SKM-1 treated with dmso at 0.1 percent for 144 hours (cell line): ENCODE measurements at regions not wholly inside any gene's neighbourhood (a gene's known extent, or its start where the extent isn't known, plus 50 kb on each side); places are given as distances from the start of the nearest gene placed in this dataset.

Experiments
- DNase-seq: peaks from one replicate; lab custom pipeline; 2025; ENCODE audit not compliant: unreplicated experiment; lab: John Stamatoyannopoulos, UW

DNA sequence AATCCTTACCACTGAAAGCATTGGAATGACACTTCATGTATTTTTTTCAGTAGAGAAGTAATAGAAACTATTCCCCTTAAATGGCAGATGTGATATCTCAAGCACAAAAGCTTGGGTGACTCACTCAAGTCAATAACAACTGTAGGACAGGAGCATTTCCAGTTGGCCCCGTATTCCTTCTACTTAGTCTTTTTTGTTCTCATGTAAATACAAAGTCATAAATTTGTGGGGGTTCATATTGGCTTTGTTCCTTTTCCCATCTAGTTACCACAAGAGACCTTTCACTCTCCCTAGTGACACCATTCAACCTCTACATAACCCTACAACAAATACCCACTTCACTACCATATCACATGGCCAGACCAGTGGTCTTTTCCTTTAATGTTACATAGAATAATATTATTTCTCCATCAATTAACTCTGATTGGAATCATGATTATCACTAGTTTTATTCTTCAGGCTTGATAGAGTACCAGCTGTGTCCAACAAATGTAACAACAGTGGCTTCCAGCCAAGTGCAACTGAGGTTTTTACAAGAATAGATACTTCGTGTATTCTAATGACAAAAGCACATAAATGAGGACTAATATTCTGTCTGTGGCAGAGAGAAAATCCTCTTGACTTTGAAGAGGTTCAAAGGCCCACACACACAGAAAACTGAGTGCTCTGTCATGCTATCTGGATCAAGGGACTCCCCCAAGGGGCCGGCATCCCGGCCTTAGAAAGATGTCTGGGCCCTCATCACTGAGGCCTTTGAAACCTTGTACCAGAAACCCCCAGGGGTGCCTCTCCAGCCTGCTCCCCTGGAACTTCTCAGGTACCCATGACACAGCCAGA is 94.0 kb upstream of the THBS1 start:
- no peak for DNase-seq

DNA sequence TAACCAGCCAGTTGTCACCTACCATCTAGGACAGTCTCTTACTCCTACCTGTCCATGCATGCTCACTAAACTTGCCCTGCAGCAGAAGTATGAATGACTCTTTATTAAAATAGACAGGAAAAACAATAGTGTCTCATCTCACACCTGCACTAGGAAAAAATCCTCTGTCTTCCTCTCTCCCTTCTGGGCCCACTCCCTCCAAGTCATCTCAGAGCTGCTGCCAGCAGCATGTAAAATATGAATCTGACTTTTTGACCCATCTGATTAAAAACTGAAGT is 93.5 kb upstream of the THBS1 start:
- no peak for DNase-seq

DNA sequence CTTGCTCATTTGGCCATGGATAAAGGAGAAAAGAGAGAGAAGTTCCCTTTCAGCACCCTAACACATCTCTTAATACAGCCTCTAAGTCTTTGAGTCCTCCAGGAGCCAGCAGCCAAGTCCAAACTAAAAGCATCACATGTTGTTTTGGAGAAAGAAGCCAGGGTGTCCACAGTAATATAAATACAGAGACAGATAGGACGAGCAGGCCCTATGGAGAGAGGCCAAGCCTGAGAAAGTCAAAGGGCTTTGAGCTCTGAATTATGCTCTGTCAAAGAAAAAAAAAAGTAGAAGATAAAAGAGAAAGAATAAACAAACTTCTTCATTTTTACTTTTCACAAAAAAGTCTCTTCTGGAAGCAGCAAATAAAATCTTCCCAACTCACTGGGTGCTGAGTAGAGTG is 92.4 kb upstream of the THBS1 start:
- DNase-seq = no peak

DNA sequence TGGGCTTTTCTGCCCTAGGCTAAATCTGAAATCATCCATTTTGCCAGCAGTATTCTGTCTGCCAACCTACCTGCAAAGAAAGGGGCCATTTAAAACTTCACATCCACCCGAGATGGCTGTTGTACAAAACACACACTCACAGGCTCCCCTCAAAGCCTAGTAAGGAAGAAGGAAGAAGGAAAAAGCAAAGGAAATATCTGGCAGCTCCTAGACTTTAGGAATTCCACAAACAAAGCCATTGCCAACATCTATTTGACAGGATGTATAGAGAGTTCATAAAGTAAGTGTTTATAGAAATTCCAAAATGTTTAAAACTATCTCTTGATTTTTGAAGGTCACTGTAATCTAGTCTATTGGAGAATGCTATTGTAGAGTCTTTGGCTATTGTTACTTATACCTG is 91.9 kb upstream of the THBS1 start:
- DNase-seq = no peak

DNA sequence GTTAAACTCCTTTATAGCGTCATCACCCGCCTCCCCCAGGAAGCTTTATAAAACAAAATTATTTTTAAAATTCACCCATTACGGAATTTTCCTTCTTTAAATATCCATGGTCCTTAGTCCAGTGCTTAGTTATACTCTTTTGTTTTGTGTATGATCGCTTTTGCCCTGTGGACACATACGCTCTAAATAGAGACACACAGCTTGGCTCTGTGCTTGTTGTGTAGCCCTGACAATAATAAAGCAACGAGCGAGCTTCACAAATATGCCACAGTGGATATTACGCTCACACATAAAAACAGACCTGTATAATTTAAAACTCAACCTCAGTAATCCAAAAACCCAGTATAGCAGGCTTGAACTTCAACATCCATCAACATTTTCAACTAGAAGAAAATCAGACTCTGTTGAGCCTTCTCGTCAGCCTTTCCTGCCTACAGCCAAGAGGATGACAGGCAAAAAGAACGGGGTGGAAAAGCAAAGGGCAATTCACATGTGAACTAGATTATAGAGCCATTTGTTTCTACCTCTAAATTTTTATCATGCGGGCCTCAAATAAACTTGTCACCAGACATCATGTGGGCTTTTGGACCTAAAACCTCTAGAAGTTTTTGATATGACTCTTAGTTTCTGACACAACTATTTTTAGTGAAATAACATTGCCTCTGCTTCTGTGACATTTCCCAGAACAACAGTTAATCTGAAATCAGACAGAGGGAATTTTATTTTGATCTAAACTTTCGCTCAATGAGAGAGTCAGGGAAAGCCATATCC is 89.6 kb upstream of the THBS1 start:
- no peak for DNase-seq

DNA sequence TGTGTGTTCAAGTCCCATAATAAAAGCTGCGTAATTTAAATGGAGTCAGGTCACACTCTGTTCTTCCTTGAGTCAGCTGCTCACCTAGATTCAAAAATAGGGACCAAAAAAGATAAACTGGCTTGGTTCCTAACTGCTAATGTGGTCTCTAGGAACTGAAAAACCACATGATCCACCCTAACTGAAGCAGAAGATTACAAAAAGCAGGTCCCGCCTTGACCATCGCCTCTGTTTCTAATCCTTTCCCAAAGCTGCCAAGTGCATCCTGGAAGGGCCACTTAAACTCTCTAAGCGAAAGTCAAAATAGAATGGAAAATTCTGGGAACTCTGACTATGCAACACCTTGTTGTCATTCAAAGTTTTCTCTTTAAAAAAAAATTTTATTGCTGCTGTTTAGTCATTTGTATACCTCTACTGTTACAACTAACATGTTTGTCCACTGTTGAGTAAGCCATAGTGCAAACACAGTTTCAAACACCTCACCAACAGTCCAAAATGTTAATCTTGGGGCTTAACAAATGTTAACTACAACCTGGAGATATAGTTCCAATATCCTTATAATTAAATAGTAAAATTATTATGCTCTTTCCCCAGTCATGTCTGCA is 88.9 kb upstream of the THBS1 start:
- DNase-seq = no peak

DNA sequence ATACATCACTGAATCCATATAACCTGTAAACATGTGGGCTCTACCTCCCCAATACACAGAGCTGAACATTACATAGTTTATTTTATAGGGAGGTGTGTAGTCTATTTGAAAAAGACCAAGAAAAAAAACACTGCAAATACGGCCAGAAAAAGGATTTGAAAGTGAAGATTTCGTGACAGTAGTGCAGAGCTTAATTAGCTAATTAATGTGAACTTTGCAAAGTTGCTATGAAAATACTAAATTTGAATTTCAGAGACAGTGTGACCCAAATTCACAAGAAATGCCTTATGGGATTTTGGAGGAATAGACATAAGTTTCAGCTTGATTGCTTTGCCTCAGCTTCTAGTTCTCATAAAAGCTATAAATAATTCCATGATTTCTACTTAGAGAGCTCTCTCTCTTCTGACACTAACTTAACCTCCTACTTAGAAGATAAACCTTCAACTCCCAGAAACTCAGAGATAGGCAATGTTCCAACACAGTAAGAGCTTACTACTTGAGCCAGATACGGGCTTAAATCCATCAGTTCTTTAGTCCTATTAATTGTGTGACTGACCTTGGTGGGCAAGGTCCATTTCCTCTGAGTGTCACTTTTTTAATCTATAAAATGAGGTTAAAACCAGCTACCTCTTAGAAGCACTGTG is 87.3 kb upstream of the THBS1 start:
- no peak for DNase-seq

DNA sequence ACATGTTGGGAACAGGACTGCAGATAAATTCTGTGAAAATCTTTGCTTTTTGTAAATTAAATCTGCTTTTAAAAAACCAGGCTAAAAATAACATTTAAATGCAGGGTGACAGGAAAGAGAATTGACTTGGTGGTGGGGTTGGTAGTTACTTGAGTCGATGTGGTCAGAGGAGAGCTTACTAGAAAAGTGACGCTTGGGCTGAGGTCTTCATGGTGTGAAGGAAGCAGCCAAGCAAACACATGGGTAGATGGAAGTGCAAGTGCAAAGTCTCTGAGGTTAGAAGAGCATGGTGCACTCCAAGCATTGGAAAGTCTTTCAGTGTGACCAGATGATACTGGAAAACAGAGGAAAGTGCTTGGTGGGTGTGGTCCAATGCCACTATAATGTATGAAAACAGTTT is 86.4 kb upstream of the THBS1 start:
- no peak for DNase-seq

DNA sequence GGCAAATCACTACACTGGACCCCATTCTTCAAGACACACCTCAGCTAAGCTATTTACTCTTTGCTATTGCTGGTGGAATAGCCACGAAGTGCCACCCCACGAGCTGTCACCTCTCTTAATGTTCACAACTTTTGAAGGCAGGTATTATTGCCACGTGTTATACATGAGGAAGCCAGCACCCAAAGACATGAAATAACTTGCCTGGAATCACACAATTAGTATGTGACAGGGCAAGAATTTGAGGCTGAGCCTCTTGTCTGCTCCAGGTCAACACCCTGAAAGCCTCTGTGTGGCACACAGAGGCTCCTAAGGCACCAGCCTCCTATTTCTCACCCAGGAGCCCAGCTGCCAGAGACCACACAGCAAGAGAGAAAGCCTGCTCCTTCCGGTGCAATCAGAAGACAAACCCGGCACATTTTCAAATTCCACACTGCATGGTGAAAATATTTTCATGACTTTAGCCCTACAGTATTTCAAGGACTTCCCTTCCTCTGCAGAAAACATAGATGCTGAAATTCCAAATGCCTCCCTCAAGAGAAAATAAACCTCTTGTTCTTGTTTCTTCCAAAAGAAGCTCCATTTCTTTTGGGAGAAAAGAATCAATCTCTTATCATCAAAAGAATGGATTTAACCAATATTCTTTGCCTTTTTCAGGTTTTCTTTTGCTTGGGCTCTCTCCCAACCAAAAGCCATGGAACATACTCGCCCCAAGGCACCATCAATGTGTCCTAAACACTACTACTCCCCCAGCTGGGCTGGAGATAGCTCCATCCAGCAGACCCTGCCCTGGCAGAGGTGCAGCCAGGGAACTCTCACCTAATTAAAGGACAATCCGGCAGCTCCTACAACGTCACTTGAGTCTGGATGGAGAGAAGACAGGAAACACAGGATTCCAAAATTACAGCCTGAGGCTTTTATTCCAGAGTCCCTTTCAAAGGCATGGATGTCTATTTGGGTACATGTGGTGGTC is 84.7 kb upstream of the THBS1 start:
- no peak for DNase-seq

DNA sequence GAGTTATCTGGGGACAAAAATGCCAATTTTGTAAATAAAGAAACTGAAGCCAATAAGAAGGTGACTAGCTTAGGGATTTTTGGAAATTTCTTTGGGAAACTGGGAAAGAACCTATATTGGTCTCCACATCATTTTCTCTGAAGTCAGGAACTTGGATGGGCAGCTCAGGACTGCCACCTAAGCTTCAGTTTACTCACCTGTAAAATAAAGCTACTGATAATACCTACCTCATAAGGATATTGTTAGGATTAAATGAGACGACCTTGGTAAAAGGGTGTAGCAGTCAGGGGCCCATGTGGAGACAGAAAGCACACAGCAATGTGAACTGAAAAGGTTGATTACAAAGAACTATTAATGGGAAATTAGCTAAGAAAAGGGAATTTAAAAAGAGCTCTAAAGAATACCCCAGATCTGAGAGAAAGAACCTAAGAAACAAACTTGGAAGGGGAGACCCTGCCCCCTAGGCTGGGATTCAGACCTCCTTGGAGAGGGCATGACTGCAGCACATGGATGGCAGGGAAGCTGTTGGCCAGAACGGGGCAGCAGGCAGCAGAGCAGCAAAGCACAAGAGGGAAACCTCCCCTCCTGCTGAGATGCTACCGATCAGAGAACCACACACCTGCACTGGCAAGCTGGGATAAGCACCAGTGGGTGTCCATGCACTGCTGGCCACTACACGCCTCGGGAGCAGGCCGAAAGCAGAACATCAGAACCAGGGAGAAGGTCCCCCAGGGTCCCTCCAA is 83.7 kb upstream of the THBS1 start:
- no peak for DNase-seq

DNA sequence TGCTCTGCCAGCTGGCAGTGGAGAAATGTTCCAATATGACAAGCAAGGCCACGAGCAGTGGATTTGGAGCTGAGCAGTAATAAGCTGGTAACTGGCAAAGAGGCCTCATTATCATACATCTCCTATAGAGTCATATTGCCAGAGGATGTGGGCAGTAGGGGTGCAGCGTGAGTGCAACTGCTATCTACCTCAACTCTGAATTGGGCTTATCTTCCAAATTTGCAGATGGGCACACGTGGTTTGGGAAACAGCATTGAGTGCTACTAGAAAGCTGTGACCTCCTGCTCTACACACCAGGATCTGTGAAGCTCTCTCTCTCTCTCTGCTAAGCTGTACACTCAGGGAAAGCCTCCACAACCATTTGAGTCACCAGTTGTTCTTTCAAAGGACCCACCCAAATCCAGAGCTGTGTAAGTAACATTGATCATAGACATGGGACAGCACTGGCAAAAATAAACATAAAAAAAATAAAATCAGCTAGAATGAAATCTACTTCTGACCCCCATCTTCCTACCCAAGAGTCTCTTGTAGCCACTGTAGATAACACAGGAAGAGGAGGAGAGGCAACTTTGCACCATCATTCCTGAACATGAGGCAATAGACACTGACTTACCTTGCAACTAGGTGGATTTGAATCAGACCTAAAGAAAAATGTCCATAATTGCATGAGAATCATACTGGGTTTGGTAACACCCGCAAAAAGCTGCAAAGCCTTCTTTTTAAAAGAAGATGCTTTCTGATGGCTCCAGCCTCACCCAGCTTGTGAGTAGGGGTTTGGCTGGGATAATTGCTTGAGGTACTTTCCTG is 82.9 kb upstream of the THBS1 start:
- DNase-seq = no peak

DNA sequence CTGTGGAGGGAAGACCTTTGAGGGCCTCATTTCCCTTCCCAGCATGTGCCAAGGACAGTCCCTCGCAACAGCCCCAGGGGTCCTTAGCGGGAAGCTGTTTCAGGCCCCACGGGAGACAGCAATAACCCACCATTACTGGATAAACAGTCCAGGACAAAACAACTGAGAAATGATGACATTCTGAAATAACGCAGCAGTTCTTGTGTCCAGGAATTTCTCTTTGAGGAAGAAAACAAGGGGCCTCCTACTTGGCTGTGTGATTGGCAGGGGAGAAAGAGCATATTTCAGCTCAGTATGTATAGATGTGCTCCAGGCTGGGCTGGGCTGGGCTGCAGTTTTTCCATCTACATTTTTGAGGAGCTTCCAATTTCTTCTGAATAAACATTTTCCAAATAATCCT is 82.2 kb upstream of the THBS1 start:
- no peak for DNase-seq

DNA sequence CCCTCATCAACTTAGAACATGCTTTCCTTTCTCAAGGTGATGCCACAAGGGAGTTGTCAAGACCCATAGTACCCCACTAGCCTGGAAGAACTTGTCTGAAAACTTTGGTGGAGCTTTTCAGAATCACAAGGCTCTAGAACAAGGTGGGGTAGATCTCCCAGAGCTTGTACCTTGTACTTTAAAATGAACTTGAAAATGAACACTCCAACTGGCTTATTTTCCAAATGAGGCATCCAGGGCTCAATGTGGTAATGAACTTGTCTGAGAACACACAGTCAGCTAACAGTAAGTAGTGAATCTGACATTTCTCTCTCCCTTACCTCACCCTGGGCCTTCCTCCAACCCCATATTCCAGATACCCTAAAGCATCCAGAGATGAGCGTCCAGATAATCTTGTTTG is 81.8 kb upstream of the THBS1 start:
- DNase-seq = no peak

DNA sequence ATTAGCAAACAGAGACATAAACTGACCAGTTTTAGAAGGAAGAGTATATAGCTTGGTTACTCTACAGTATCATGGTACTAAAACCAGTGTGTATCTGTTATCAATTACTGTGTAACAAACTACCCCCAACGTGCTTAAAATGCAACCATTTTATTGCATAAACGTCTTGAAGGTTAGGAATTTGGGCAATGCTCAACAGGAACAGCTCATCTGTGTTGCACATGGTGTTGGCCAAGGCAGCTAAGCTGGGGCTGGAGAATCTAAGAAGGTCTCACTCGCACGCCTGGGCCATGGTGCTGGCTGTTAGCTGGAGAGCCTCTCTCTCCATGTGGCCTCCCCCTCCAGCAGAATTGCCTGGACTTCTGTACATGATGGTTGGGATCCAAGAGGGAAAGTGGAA is 81.2 kb upstream of the THBS1 start:
- DNase-seq = no peak

DNA sequence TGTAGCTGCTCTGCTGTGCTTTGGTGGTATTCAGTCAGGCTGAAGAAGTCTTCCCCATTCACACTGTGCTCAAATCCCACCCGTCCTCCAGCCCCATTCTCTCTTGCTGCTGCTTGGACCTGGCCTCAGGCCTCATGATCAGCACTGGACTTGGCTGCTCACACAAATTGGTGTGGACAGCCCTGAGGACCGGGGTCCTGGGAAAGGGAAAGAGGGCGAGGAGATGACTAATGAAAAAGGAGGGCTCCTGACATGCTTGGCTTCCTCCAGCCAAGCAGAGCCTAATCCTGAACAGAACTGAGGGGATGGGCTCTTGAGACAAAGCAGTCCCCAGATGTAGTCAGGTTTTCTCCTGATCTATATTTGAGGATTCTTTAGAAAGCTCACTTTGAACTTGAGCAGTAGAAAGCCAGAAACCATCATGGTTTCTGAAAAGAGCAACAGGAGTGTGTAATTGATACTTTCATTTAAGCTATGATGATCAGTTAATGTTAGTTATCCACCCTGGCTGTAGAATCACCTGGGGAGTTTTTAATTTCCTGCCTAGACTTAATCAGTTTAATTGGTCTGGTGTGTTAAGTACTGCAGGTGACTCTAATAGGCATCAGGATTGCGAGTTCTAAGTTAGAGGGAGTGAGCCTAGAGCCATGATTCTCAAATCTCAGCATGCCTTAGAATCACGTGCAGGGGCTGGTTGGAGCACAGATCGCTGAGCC is 79.4 kb upstream of the THBS1 start:
- no peak for DNase-seq

DNA sequence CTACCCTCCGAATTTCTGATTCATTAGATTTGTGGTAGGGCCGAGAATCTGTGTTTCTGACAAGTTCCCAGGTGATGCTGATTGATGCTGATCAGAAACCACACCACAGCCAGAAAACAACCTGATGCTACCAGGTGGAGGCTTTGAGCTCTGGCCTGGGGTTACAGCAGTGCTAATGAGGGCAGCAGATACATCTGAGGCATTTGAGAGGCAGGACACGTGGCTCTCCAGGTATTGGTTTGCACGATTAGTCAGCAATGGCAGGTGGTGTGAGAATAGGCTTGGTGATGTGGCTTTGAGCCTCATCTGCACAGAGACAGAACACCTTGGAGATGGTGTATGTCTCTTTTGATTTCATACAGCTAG is 78.8 kb upstream of the THBS1 start:
- no peak for DNase-seq

DNA sequence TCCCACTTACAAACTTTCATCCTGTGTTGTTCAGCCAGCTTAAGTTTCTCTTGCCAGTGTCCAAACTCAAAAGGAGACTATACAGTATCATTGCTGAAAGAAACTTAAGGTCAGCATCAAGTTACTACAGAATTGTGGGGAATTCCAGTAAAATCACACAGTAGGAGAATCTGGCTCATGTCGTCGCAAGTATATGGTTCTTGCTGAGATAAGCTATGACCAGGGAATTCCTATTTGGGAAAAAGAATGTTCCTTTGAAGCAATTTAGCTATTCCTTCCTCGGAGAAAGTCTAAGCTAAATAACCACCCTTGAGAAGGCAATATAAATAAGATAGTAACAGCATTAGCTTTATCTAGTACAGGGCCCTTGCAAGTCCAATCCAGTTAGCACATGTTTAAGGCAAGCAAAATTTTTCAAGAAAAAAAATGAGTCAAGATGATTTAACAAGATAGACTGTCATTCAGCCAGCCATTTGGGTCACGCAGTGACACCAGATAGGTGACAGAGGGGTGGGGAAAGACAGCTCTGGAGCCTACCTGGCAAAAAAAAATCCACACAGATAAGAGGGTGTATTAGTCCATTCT is 78.2 kb upstream of the THBS1 start:
- no peak for DNase-seq

DNA sequence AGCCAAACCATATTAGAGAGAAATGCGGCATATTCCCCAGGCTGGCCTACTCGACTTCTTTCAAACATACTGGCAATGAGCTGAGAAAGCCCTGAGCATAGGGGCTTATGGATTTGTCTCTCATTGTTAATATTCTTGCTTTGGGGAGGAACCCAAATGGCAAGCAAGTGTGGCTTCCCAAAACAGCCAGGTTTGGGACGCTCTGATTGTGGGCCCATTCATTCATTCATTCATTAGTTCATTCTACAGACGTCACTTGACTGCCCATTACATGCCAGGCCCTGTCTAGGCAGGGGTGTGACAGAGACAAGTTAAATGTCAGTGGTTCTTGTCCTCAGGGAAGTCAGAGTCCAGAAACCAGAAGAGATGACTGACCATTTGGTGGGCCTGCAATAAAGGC is 77.4 kb upstream of the THBS1 start:
- DNase-seq = no peak
